ENCODE measurements at regions not wholly inside any gene's neighbourhood (a gene's known extent, or its start where the extent isn't known, plus 50 kb on each side); places are given as distances from the start of the nearest gene placed in this dataset.

GRCh38 chr12:115255257-115255656, 571.3 kb upstream of the TBX3 start:
- TF ChIP-seq, protein P1, sequence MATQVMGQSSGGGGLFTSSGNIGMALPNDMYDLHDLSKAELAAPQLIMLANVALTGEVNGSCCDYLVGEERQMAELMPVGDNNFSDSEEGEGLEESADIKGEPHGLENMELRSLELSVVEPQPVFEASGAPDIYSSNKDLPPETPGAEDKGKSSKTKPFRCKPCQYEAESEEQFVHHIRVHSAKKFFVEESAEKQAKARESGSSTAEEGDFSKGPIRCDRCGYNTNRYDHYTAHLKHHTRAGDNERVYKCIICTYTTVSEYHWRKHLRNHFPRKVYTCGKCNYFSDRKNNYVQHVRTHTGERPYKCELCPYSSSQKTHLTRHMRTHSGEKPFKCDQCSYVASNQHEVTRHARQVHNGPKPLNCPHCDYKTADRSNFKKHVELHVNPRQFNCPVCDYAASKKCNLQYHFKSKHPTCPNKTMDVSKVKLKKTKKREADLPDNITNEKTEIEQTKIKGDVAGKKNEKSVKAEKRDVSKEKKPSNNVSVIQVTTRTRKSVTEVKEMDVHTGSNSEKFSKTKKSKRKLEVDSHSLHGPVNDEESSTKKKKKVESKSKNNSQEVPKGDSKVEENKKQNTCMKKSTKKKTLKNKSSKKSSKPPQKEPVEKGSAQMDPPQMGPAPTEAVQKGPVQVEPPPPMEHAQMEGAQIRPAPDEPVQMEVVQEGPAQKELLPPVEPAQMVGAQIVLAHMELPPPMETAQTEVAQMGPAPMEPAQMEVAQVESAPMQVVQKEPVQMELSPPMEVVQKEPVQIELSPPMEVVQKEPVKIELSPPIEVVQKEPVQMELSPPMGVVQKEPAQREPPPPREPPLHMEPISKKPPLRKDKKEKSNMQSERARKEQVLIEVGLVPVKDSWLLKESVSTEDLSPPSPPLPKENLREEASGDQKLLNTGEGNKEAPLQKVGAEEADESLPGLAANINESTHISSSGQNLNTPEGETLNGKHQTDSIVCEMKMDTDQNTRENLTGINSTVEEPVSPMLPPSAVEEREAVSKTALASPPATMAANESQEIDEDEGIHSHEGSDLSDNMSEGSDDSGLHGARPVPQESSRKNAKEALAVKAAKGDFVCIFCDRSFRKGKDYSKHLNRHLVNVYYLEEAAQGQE (IDR thresholded peaks at IDR 0.05; ENCODE audit: low read depth, low read length), result no peak
- TF ChIP-seq YY1 (IDR thresholded peaks at IDR 0.05; ENCODE audit: low read depth), result no peak
- no peak for TF ChIP-seq SMC3 (IDR thresholded peaks at IDR 0.05; ENCODE audit: low read depth, low read length)
- TF ChIP-seq, protein P2, sequence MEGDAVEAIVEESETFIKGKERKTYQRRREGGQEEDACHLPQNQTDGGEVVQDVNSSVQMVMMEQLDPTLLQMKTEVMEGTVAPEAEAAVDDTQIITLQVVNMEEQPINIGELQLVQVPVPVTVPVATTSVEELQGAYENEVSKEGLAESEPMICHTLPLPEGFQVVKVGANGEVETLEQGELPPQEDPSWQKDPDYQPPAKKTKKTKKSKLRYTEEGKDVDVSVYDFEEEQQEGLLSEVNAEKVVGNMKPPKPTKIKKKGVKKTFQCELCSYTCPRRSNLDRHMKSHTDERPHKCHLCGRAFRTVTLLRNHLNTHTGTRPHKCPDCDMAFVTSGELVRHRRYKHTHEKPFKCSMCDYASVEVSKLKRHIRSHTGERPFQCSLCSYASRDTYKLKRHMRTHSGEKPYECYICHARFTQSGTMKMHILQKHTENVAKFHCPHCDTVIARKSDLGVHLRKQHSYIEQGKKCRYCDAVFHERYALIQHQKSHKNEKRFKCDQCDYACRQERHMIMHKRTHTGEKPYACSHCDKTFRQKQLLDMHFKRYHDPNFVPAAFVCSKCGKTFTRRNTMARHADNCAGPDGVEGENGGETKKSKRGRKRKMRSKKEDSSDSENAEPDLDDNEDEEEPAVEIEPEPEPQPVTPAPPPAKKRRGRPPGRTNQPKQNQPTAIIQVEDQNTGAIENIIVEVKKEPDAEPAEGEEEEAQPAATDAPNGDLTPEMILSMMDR (IDR thresholded peaks at IDR 0.05), result no peak
- TF ChIP-seq RFX5 (IDR thresholded peaks at IDR 0.05; ENCODE audit: low read length), result no peak
- no peak for TF ChIP-seq GABPA (IDR thresholded peaks at IDR 0.05; ENCODE audit: low read depth)
- peak; percentile 32 for TF ChIP-seq RAD21 (IDR thresholded peaks at IDR 0.05; ENCODE audit: low read length)
- TF ChIP-seq MAX (IDR thresholded peaks at IDR 0.05; ENCODE audit: low read depth), result no peak
- TF ChIP-seq RCOR1 (IDR thresholded peaks at IDR 0.05; ENCODE audit: low read length), result peak; percentile 55; the same call in 1 of the 2 replicates
- no peak for TF ChIP-seq EZH2phosphoT487 (IDR thresholded peaks at IDR 0.05; ENCODE audit: borderline replicate concordance, low read depth)
- no peak for TF ChIP-seq USF1 (IDR thresholded peaks at IDR 0.05; ENCODE audit: borderline replicate concordance, low read depth)
- TF ChIP-seq PBX3 (IDR thresholded peaks at IDR 0.05), result no peak
- peak in 1 of 2 experiments; percentile 72; a peak in 2 of 4 replicates for TF ChIP-seq EP300 (IDR thresholded peaks at IDR 0.05; ENCODE audit: borderline replicate concordance in 1 of 2, low read depth in 1 of 2, low read length in 1 of 2)

Data from SK-N-SH (cell line).